HG03469 (cell line): ENCODE measurements at regions not wholly inside any gene's neighbourhood (a gene's known extent, or its start where the extent isn't known, plus 50 kb on each side); places are given as distances from the start of the nearest gene placed in this dataset.
"Not testable (repeated sequence)": the region's sequence is repeated elsewhere in the genome, so short reads cannot be mapped to it uniquely, and the experiment has no call there.

Experiments
- ATAC-seq: cut with Tn5 transposase; IDR thresholded peaks from one replicate; pipeline ENCODE4 v1.9.1; 2021; ENCODE audit warnings: mild to moderate bottlenecking, moderate library complexity, moderate number of reproducible peaks; ENCODE audit not compliant: unreplicated experiment

DNA sequence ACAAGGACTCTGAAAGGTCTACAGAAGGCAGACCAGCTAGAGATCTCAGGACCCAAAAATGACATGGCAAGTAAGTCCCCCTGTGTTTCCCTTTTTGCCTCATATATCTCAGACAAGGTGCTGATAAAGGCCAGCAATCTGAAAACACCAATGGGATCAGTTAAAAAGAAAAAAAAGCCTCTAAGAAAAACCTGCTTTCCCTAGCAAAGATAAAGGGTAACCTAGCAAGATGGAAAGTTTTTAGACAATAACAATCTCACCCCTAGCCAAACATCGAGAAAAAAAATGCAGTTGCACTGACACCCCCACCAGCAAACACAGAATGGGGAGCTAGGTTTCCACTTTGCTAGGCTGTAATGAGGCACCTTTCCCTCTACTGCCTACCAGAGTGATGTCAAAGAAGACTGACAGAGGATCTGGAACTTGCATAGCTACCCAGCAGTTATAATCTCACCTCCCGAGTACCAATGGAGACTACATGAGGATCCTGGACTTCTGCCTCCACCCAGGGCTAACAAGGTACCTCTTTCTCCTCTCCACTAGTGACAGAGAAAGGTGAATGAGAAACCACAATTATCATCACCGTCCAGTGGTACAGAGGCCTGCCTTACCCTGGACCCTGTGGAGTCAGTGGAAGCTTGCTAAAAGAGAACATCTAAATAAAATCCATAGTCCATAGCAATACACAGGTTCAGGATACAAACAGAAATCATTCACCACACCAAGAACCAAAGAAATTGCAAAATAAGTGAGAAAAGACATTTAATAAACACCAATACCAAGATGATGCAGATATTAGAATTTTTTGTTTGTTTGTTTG, 240.8 kb downstream of the ARHGAP12 start:
- no peak for ATAC-seq

DNA sequence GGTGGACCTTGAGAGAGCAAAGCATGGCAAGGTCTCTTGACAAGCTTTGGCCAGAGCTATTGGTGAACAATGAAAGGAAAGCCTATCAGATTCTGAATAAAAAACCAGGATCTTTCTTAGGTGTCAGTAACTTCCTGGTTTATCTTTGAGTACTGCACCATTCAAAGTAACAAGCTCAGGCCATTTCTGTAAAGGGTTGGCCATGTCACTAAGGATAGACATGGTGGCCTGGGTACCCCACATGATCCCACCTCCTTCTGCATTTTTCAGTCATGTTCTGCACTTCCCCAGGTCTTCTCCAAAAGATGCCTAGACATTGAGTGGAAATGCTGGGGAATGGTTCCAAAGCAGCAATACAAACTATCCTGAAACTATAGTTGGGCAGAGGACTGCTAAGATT, 242.0 kb downstream of the ARHGAP12 start:
- ATAC-seq: no peak

DNA sequence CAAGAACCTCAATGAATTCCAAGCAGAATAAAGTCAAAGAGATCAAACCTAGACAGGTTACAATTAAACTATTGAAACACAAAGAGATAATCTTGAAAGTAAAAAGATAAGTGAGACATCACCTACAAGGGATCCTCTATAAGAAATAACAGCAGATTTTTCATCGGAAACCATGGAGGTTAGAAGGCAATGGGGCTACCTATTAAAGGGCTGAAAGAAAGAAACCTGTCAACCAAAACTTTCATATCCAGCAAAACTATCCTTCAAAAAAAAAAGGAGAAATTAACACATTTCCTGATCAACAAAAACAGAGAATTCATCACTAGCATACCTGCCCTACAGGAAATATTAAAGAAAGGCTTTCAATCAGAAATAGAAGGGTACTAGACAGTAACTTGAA, 244.9 kb downstream of the ARHGAP12 start:
- no peak for ATAC-seq

DNA sequence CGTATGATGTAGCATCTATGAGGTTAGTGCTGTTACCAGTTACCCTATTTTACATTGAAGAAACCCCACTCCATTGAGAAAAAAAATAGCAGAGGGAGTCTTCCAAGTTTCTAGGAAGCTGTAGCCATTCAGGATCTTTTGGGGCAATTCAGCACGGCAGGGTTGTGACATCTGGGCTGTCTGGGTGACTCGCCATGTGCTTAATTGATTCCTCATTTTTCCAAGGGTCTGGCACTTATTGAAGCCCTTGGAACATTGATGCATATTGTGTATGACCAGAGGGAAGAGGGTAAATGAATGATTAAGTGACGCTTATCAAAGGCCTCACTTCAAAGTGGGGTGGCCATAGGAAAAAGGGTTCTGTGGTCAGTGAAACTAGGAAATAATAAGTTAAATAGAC, 248.7 kb downstream of the ARHGAP12 start:
- no peak for ATAC-seq

DNA sequence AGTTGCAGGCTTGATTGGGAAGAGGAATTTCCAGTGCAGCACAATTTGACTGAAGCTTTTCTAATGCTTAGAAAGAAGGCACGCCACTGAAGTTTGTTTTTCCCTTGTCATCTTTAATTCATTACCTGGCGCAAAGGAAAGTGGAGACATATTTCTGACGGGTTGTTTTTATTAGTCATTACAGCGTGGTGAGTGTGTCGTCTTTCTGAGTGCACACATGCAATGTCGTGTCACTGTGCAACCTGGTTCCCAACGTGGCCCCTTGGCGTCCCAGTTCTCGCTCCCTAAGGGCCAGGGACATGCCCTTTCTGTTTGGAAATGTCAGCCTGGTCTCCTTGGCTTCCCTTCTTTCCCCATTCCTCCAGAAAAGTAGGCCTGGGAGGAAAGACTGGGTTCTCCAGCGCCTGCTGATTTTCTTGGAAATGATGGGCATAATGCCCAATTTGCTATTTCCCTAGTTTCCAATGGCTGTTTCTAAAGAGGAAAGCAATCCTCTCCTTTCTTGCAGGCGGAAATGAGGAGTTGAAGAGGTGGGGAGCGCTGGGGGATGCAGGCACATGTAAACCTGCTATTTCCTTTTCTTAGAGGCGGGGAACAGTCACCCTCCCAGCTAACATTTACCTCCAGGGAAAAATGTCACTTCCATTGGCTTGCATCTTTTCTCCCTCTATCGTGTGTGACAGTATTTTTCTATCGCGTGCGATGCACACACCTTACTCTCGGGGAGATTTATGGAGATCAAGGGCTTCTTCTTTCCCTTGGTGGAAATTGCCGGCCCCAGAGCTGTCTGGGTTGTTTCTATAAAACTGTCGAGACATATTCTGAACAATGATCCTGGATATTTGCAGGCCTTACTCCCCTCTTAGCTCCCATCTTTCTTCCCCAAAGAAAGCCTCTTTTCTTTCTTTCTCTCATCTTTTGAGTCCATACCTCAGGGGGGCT, 249.8 kb downstream of the ARHGAP12 start:
- ATAC-seq: no peak

DNA sequence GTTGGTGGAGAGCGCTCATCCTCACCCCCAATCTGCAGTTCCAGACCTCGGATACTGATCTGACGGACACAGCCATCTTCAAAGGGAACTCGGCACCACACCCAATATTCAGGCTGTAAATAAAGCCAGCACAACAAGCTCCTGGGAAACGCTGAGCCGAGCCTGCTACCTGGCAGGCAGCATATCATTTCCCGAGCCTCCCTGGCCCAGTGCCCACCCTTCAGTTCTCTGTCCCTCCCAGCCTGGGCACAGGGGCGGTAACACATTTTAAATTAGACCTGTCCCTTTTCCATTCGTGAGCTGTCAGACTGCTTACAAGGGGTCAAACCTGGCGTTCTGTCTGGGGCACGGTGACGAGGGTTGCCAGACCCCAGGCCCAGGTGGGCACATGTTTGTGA, 250.5 kb downstream of the ARHGAP12 start:
- ATAC-seq: no peak

DNA sequence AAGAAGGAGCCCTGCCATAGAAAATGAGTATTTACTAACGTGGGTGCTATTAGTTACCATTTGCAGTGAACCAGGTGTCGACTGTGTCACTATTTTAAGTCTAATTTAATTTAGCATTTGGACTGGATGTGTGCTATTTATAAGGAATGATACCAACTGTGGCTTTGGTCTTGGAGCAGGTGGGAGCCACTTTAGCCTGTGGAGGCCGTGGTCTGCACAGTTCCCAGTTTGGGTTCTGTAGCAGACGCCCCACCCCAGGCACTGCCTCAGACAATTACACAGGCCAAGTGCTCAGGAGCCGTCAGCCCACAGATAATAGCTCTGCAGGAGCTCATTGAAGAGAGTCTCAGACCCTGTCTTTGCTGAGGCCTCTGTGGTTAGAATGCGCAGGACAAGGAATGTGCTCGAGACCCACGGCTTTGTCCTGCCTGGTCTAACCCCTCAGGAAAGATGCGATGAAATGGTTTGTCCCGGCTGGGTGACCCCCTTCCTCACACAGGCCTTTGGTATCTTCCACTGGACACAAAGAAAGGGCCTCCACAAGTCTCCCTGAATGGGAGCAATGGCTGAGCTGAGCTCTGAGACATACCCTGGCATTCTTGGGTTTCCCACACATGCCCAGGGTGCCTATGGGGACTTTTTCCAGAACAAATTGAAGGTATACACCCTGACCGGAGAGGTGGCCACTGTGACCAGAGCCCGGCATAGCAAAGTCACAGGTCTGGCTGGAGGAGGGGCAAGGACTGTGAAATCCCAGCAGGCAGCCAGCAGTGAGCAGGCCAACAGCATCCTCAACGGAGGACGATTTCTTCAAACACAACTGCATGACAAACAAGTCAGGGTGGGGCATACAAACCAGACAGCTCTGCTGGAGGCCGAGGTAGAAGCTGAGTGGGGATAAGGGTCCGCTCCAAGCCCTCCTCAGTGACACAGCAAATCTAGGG, 251.2 kb downstream of the ARHGAP12 start:
- no peak for ATAC-seq

DNA sequence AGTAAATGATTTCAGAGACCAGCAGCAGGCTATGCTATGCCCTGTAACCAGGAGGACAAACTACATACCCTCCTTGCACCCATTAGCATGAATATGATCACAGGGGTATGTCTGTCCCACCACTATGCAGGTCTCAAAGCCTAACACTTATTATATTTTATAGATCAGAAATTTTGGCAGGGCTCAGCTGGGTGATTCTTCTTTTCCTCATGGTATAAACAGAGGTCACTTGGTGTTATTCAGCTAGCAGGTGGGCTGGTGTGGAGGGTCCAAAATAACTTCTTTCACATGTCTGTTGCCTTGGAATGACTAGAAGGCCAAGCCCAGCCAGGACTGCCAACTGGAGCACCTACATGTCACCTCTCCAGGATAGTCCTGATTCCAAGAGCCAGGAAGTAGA, 252.9 kb downstream of the ARHGAP12 start:
- ATAC-seq: no peak

DNA sequence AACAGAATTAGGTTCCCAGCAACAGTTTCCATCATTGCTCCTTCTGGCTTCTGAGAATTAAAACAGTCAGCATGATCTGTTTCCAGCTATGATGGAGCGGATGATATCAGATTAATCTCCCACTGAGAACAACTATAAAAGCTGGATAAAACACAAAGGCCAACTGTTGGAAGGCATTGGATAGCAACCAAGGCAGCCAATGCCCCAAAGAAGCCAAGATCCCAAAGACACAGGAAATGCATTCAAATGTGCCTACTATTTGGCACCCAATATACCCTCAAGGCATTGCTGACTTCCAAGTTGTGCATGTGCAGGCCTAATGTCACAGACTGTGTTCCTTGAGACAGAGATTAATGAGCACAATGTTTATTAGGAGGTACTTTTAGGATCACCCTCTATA, 259.3 kb downstream of the ARHGAP12 start:
- no peak for ATAC-seq

DNA sequence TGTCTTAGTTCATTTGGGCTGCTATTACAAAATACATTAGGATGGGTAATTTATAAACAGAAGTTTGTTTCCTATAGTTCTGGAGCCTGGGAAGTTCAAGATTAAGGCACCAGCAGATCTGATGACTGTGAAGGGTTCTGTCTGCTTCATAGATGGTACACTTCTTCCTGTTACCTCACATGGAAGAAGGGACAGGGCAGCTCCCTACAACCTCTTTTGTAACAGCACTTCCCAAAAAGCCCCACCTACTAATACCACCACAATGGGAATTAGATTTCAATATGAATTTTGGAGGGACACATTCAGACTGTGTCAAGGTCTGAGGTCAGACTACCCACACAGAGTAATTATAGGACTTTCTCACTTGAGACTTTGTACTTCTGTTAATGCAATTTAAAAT, 260.3 kb downstream of the ARHGAP12 start:
- no peak for ATAC-seq

DNA sequence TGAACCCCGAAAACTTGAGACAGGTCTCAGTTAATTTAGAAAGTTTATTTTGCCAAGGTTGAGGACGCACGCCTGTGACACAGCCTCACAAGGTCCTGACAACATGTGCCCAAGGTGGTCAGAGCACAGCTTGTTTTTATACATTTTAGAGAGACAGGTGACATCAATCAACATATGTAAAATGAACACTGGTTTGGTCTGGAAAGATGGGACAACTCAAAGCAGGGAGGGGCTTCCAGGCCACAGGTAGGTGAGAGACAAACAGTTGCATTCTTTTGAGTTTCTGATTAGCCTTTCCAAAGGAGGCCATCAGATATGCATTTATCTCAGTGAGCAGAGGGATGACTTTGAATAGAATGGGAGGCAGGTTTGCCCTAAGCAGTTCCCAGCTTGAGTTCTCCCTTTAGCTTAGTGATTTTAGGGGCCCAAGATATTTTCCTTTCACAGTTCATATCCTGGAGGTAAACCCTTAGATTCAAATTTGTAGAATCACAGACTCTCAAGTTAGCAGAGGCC, 262.8 kb downstream of the ARHGAP12 start:
- not testable (repeated sequence) for ATAC-seq

DNA sequence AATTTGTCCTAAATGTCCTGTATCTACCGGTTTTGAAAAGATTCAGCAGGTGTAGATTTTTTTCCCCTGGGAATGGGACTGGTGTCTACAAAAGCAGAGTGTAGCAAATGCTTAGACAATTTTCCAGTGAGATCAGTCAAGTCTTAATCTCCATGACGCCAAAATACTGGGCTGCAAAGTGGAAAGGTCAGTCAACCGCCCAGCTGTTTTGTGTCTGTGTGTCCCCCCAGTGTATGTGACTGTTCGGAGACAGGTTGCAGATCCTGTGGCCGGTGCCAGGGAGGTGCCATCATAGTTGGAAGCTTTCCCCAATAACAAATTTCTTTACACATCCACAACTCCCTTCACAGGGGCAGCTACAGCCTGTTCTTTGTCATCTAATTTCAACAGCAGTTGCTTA, 263.8 kb downstream of the ARHGAP12 start:
- ATAC-seq: no peak

DNA sequence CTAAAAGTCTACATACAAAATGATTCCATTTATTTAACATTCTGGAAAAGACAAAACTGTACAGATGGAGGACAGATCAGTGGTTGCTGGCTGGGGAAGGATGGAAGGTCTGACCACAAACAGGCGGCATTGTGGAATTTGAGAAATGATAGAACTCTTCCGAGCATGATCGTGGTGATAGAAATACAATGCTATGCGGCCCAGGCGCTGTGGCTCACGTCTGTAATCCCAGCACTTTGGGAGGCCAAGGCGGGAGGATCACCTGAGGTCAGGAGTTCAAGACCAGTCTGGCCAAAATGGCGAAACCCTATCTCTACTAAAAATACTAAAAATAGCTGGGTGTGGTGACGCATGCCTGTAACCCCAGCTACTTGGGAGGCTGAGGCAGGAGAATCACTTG, 264.6 kb downstream of the ARHGAP12 start:
- not testable (repeated sequence) for ATAC-seq

DNA sequence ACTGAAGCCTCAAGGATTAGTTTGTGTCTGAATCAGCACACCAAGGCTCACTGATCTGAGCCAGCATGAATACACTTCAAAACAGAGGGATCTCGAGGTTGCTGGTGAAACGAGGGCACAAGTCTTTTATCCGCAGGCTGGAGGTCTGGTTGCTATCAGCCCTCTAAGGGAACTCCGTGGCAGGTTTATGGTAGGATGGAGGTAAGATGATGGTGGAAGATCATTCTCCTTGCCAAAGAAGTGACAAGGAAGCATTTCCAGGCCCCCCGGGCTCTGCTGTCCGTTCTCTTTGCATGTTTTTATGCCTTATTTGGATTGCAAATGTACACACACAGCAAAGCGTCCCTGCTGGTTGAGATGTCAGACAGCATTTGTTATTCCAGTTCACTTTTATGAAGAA, 268.3 kb downstream of the ARHGAP12 start:
- ATAC-seq: no peak

DNA sequence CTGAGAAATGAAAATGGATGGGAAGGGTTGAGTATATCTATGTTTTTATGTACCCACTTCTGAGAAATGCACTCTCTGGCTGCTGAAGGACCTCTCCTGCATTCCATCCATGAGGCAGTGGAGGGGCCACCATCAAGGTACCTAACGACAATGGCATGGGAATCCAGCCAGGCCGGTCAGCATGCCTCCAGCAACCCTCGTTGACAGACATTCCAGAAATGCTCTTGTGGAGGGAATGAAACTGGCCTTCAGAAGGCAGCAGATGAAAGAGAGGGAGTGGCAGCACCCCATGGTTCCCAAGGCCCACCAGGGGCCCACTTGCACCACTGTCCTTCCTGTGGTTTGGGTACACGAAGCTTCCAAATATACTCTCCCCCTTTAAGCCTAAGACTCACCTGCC, 269.0 kb downstream of the ARHGAP12 start:
- ATAC-seq: no peak

DNA sequence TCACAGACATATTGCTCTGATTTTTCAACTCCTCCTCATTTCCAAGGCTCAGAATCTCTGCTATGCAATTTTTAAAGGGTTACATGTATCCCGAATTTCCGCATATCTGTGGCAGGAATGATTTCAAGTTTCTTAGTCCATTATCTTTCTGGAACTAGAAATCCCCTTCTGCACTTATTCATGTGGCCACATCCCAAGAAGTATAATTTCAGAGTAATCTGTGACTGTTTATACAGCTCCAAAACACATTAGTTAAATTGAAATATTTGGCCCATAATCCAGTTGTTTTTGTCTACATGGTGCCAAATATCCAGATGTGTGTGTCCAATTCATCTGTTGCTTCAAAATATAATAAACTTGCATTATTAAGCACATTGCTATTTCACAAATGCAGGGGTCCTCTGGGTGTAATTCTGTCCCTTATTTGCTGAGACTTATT, 271.2 kb downstream of the ARHGAP12 start:
- ATAC-seq: no peak

DNA sequence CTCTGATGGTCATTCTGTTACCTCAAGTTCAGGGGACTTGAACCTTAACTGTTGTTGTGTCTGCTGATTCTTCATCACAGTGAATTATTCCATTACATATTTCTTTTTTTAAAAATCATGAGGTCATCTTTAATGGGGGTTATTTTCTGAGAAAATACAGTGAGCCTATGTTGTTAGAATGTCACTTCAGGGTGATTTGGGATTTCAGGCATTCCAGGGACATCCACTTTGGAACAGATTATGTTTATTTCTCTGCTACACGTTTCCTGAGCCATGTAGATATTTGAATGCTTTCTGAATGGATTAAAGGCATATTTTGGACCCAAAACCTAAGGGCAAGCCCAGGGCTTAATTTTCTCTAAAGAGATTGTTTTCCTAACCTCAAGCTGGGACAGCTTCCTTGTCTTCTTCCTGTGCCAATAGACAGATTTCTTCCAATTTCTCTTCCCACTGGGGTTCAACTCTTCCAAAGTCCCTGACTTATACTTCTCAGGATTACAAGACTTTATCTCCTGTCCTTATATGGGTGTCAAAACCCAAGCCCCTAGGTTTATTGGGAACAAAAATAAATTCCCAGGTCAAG, 271.7 kb downstream of the ARHGAP12 start:
- no peak for ATAC-seq

DNA sequence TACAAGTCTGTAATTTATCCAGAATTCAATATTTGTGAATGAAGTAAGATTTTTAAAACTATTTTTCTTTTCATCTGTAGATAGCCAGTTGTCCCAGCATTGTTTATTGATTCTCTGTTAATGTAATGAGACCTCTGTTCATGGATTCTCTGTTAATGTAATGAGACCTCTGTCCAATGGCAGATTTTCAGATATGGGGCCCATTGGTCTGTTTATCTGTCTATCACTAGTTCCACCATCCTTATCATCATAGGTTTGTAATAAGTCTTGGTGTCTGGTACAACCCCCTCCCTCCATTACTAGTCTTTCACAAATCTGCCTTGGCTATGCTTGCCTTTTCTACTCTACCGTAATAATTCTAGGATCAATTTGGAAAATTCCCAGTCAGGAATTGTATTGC, 276.6 kb downstream of the ARHGAP12 start:
- ATAC-seq: no peak

DNA sequence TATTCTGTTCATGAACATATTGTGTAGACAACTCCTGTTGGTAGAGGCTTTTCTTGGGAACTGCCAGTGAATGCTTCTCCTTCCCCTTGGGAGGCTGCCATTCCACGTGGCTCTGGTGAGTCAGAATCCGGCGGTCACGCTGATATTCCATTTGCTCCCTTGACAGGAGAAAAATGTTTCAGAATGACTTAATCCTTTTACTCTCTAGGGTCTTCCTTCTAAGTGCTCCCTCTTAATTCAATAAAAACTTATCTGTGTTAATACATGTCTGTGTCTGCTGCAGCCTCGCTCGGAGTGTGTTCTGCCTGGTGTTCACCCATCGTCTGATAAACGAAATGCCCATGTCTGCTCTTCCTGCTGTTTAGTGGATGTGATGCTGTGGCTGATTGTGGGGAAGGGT, 278.6 kb downstream of the ARHGAP12 start:
- no peak for ATAC-seq

DNA sequence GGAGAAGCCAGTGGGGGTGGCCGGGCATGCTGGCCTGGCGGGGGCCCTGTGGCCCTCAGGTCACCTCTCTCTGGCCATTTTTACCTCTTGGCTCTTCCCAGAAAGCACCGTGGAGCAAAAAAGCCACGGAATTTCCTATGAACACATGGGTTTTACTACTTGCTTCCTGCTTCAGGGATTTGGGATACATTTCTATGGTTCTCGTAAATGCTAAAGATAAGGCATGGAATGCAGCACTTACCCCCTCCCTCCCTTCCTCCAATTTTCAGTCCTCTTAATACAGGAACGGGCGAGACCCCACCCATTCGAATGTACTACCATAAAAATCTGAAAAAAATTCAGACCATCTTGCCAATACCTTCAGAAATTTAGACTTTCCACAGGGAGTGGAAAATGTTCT, 279.7 kb downstream of the ARHGAP12 start:
- no peak for ATAC-seq
